Neural progenitor cell (in vitro differentiated cells): ENCODE measurements at regions not wholly inside any gene's neighbourhood (a gene's known extent, or its start where the extent isn't known, plus 50 kb on each side); places are given as distances from the start of the nearest gene placed in this dataset.

ENCODE experiments used
- DNase-seq: peaks from one replicate; pipeline ENCODE4 v3.0.0-alpha.2; 2016; ENCODE audit warnings: low spot score
- H2AFZ ChIP-seq: fragments of 200-600 bp; sonication (generic); replicated peaks from 2 replicates; pipeline ENCODE4 v1.6.1; 2016; ENCODE audit warnings: antibody characterized with exemption
- H3F3A ChIP-seq: fragments of 200-600 bp; sonication (generic); 2 replicates; pipeline ENCODE4 v1.6.1; 2016; ENCODE audit warnings: antibody characterized with exemption, low read depth
- H3K27ac ChIP-seq: fragments of 200-600 bp; sonication (generic); 2 replicates; pipeline ENCODE4 v1.5.1; 2016; ENCODE audit warnings: mild to moderate bottlenecking
- H3K27me3 ChIP-seq: fragments of 200-600 bp; sonication (generic); 2 replicates; pipeline ENCODE4 v1.6.1; 2016; ENCODE audit warnings: mild to moderate bottlenecking, moderate library complexity
- H3K36me3 ChIP-seq: fragments of 200-600 bp; sonication (generic); 2 replicates; pipeline ENCODE4 v1.5.1; 2016
- H3K4me1 ChIP-seq: fragments of 200-600 bp; sonication (generic); 2 replicates; pipeline ENCODE4 v1.6.1; 2016; ENCODE audit warnings: mixed run types
- H3K4me2 ChIP-seq: fragments of 200-600 bp; sonication (generic); 2 replicates; pipeline ENCODE4 v1.6.1; 2016
- H3K4me3 ChIP-seq: fragments of 200-600 bp; sonication (generic); 2 replicates; pipeline ENCODE4 v1.5.1; 2016
- H3K79me2 ChIP-seq: fragments of 200-600 bp; sonication (generic); 2 replicates; pipeline ENCODE4 v1.6.1; 2016; ENCODE audit warnings: low read depth
- H3K9ac ChIP-seq: fragments of 200-600 bp; sonication (generic); 2 replicates; pipeline ENCODE4 v1.6.1; 2016
- H3K9me3 ChIP-seq: fragments of 200-600 bp; sonication (generic); 2 replicates; pipeline ENCODE4 v1.5.1; 2016; ENCODE audit warnings: low read depth
- H4K20me1 ChIP-seq: fragments of 200-600 bp; sonication (generic); 2 replicates; pipeline ENCODE4 v1.6.1; 2016; ENCODE audit warnings: low read depth
- H3K27ac Mint-ChIP-seq: 3 replicates; pipeline ENCODE4 v1.8.0; 2021; ENCODE audit warnings: mixed read lengths
- H3K27me3 Mint-ChIP-seq: 2 replicates; pipeline ENCODE4 v1.8.0; 2022; ENCODE audit warnings: low read depth, mild to moderate bottlenecking, inconsistent platforms, moderate library complexity, mixed read lengths; ENCODE audit not compliant: insufficient read depth
- H3K36me3 Mint-ChIP-seq: 3 replicates; pipeline ENCODE4 v1.8.0; 2021; ENCODE audit warnings: mixed read lengths
- H3K4me1 Mint-ChIP-seq: 3 replicates; pipeline ENCODE4 v1.8.0; 2021; ENCODE audit warnings: mixed read lengths
- H3K4me3 Mint-ChIP-seq: 3 replicates; pipeline ENCODE4 v1.8.0; 2021; ENCODE audit warnings: mild to moderate bottlenecking, moderate library complexity, mixed read lengths
- H3K9me3 Mint-ChIP-seq: 3 replicates; pipeline ENCODE4 v1.8.0; 2020; ENCODE audit warnings: mixed read lengths
- CTCF ChIP-seq: fragments of 200-600 bp; sonication (generic); IDR thresholded peaks from 2 replicates; pipeline ENCODE4 v1.5.1; 2017; ENCODE audit warnings: antibody characterized with exemption, mild to moderate bottlenecking
- EZH2 ChIP-seq: fragments of 200-600 bp; sonication (generic); IDR thresholded peaks from 2 replicates; pipeline ENCODE4 v1.6.1; 2017; ENCODE audit warnings: antibody characterized with exemption, mild to moderate bottlenecking, moderate library complexity
- EZH2phosphoT487 ChIP-seq: fragments of 200-600 bp; sonication (generic); IDR thresholded peaks from 2 replicates; pipeline ENCODE4 v1.6.1; 2017; ENCODE audit warnings: antibody characterized with exemption

- Mint-ChIP-seq H3K9me3 (no peaks in the 10 kb centered on the region), H3K4me1 (no peaks in the 10 kb centered on the region), H3K36me3 (no peaks in the 10 kb centered on the region), H3K27ac (no peak overlapping the region), H3K27me3 (peaks cover 2% of the 10 kb centered on the region), H3K4me3 (no peak overlapping the region)
- Histone ChIP-seq H3K79me2 (no peaks in the 10 kb centered on the region), H2AFZ (no peak overlapping the region), H3K4me2 (no peak overlapping the region), H3K4me1 (no peaks in the 10 kb centered on the region), H3K36me3 (no peaks in the 10 kb centered on the region), H3K27me3 (no peaks in the 10 kb centered on the region), H3F3A (no peaks in the 10 kb centered on the region), H4K20me1 (no peaks in the 10 kb centered on the region), H3K27ac (no peak overlapping the region), H3K9me3 (no peaks in the 10 kb centered on the region), H3K9ac (no peak overlapping the region), H3K4me3 (no peak overlapping the region)
- no peak for DNase-seq
- TF ChIP-seq EZH2 (no peak), EZH2phosphoT487 (no peak), CTCF (no peak)
These were observed 1041.8 kb downstream of the VRK1 start for GRCh38 chr14:97838986-97839385.

GRCh38 chr14:97840159-97840558, 1043.0 kb downstream of the VRK1 start:
- no peak for TF ChIP-seq CTCF
- no peak for TF ChIP-seq EZH2
- no peak for TF ChIP-seq EZH2phosphoT487
- no peak overlapping the region for H3K4me3 Mint-ChIP-seq
- H4K20me1 ChIP-seq: no peaks in the 10 kb centered on the region
- DNase-seq: no peak
- H3K4me2 ChIP-seq: no peak overlapping the region
- no peaks in the 10 kb centered on the region for H3K9me3 ChIP-seq
- H3K4me1 Mint-ChIP-seq: no peaks in the 10 kb centered on the region
- no peaks in the 10 kb centered on the region for H3K79me2 ChIP-seq
- peaks cover 2% of the 10 kb centered on the region for H3K27me3 Mint-ChIP-seq
- H3F3A ChIP-seq: no peaks in the 10 kb centered on the region
- no peaks in the 10 kb centered on the region for H3K27me3 ChIP-seq
- no peaks in the 10 kb centered on the region for H3K4me1 ChIP-seq
- no peaks in the 10 kb centered on the region for H3K36me3 ChIP-seq
- no peaks in the 10 kb centered on the region for H3K36me3 Mint-ChIP-seq
- H3K27ac ChIP-seq: no peak overlapping the region
- H3K27ac Mint-ChIP-seq: no peak overlapping the region
- no peak overlapping the region for H2AFZ ChIP-seq
- H3K4me3 ChIP-seq: no peak overlapping the region
- no peak overlapping the region for H3K9ac ChIP-seq
- no peaks in the 10 kb centered on the region for H3K9me3 Mint-ChIP-seq

GRCh38 chr14:97841762-97842161, 1044.6 kb downstream of the VRK1 start:
- Histone ChIP-seq H3K4me3 (no peak overlapping the region), H3K4me2 (no peak overlapping the region), H3K27me3 (no peaks in the 10 kb centered on the region), H3K9me3 (no peaks in the 10 kb centered on the region), H3K9ac (no peak overlapping the region), H3F3A (no peaks in the 10 kb centered on the region), H4K20me1 (no peaks in the 10 kb centered on the region), H3K79me2 (no peaks in the 10 kb centered on the region), H3K27ac (no peak overlapping the region), H3K36me3 (no peaks in the 10 kb centered on the region), H3K4me1 (no peaks in the 10 kb centered on the region), H2AFZ (no peak overlapping the region)
- Mint-ChIP-seq H3K9me3 (no peaks in the 10 kb centered on the region), H3K36me3 (no peaks in the 10 kb centered on the region), H3K4me3 (no peak overlapping the region), H3K27ac (no peak overlapping the region), H3K27me3 (peaks cover 2% of the 10 kb centered on the region), H3K4me1 (no peaks in the 10 kb centered on the region)
- no peak for DNase-seq
- TF ChIP-seq EZH2: no peak
- TF ChIP-seq CTCF: no peak
- TF ChIP-seq EZH2phosphoT487: no peak

GRCh38 chr14:97843066-97843465, 1045.9 kb downstream of the VRK1 start:
- Histone ChIP-seq H3K36me3 (no peaks in the 10 kb centered on the region), H3K4me2 (no peak overlapping the region), H2AFZ (no peak overlapping the region), H3K9me3 (no peaks in the 10 kb centered on the region), H3F3A (peaks cover 6% of the 10 kb centered on the region), H3K27ac (no peak overlapping the region), H3K4me3 (no peak overlapping the region), H4K20me1 (peaks cover 6% of the 10 kb centered on the region), H3K27me3 (no peaks in the 10 kb centered on the region), H3K79me2 (no peaks in the 10 kb centered on the region), H3K4me1 (peaks cover 3% of the 10 kb centered on the region), H3K9ac (no peak overlapping the region)
- H3K9me3 Mint-ChIP-seq: no peaks in the 10 kb centered on the region
- no peak overlapping the region for H3K27ac Mint-ChIP-seq
- TF ChIP-seq CTCF (no peak), EZH2phosphoT487 (no peak), EZH2 (no peak)
- no peak overlapping the region for H3K4me3 Mint-ChIP-seq
- peaks cover 4% of the 10 kb centered on the region for H3K27me3 Mint-ChIP-seq
- no peaks in the 10 kb centered on the region for H3K36me3 Mint-ChIP-seq
- H3K4me1 Mint-ChIP-seq: peaks cover 10% of the 10 kb centered on the region
- DNase-seq: no peak
